ENCODE measurements at regions not wholly inside any gene's neighbourhood (a gene's known extent, or its start where the extent isn't known, plus 50 kb on each side); places are given as distances from the start of the nearest gene placed in this dataset.

- no peaks in the 10 kb centered on the region for H3K9me3 ChIP-seq (replicated peaks)
- no peak overlapping the region for H3K27ac ChIP-seq
- no peaks in the 10 kb centered on the region for H3K4me1 ChIP-seq
- DNase-seq, result no peak
- no peak overlapping the region for H3K4me3 ChIP-seq
- H3K36me3 ChIP-seq, result no peaks in the 10 kb centered on the region
- H3K27me3 ChIP-seq, result no peaks in the 10 kb centered on the region; the same call in 1 of the 2 replicates
These were observed 1034.4 kb downstream of the TUSC7 start for GRCh38 chr3:117743993-117744392.

DNA sequence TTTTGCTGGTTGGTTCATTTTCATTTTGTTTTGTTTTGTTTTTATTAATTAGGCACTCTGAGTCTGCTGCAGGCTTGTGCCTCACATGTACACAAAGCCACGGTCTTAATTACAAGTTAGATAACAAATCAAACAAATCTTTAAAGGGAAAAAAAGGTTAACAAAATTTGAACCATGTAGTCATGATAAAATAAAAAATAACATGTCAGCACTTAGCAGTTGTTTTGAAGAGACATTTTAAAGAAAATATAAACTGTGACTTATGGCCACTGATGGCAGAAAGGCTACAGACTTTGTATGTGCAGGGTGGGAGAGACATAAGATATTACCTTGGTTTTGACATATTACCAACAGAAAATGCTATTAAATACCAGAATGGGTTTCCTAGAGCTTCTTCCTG, 1035.4 kb downstream of the TUSC7 start:
- Histone ChIP-seq H3K4me3 (no peak overlapping the region), H3K27me3 (no peaks in the 10 kb centered on the region; the same call in 1 of the 2 replicates)

DNA sequence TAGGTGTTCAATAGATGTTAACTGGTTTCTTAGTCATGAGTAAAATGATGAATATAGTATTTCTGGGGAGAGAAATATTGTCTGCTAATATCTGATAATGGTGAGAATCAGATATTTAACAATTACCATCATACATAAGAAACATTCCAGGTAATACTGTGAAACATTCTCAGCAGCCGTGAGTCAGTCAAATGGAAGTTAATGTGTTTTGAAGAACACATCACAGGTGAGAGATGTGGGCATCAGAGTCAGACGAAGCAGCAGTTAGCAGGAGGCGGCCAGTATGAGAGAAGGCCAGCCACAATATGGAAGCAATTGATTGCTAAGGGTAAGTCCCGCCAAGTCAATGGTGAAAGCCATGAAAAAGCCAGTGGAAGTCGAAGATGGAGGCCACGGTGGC, 1035.9 kb downstream of the TUSC7 start:
- Histone ChIP-seq H3K4me1 (no peaks in the 10 kb centered on the region), H3K36me3 (no peaks in the 10 kb centered on the region), H3K27me3 (no peaks in the 10 kb centered on the region; the same call in 1 of the 2 replicates), H3K9me3 (replicated peaks) (no peaks in the 10 kb centered on the region), H3K27ac (no peak overlapping the region), H3K4me3 (no peak overlapping the region)
- no peak for DNase-seq

More for the DNA sequence above, 1035.4 kb downstream of the TUSC7 start:
- DNase-seq, result no peak
- no peaks in the 10 kb centered on the region for H3K9me3 ChIP-seq (replicated peaks)
- H3K36me3 ChIP-seq, result no peaks in the 10 kb centered on the region
- no peak overlapping the region for H3K27ac ChIP-seq
- H3K4me1 ChIP-seq, result no peaks in the 10 kb centered on the region

GRCh38 chr3:117746066-117746465, 1036.5 kb downstream of the TUSC7 start:
- no peak for DNase-seq
- no peaks in the 10 kb centered on the region for H3K4me1 ChIP-seq
- H3K4me3 ChIP-seq, result no peak overlapping the region
- no peaks in the 10 kb centered on the region for H3K9me3 ChIP-seq (replicated peaks)
- no peaks in the 10 kb centered on the region for H3K36me3 ChIP-seq
- H3K27me3 ChIP-seq, result no peaks in the 10 kb centered on the region; the same call in 1 of the 2 replicates
- no peak overlapping the region for H3K27ac ChIP-seq

- H3K27me3 ChIP-seq, result no peaks in the 10 kb centered on the region; the same call in 1 of the 2 replicates
- no peak for DNase-seq
- no peak overlapping the region for H3K4me3 ChIP-seq
- no peak overlapping the region for H3K27ac ChIP-seq
- H3K9me3 ChIP-seq (replicated peaks), result no peaks in the 10 kb centered on the region
- H3K36me3 ChIP-seq, result no peaks in the 10 kb centered on the region
- peaks cover 2% of the 10 kb centered on the region for H3K4me1 ChIP-seq
These were observed 1038.6 kb downstream of the TUSC7 start for GRCh38 chr3:117748131-117748530.

DNA sequence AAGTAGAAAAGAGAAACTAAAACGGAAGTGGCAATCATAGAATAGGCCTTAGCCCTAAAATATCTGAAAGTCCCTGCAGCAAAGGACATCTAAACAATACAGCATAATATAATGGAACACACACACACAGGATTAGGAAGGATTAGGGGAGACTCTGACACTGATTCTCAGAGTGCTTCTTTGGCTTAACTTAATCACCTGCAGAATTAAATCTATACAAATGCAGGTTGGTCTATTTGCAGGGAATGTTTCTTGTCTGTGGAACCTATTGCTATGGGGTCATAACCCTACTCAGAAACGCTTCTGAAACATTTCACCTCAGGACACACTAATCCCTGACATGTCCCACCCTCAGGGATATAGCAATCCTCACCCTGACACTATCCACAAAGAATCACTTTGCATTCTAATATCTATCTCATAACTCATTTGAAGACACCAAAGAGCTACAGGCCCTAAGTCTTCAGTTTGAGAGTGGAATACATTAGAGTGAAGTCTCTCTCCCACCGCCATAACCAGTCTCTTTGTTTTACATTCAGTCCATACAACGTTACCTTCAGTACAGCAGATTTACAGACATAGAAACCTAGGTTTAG, 1041.2 kb downstream of the TUSC7 start:
- H3K27me3 ChIP-seq, result no peaks in the 10 kb centered on the region
- H3K4me1 ChIP-seq, result peaks cover 4% of the 10 kb centered on the region
- no peak overlapping the region for H3K27ac ChIP-seq
- H3K9me3 ChIP-seq (replicated peaks), result no peaks in the 10 kb centered on the region
- H3K36me3 ChIP-seq, result no peaks in the 10 kb centered on the region
- no peak overlapping the region for H3K4me3 ChIP-seq
- no peak for DNase-seq

- no peaks in the 10 kb centered on the region for H3K36me3 ChIP-seq
- no peak overlapping the region for H3K4me3 ChIP-seq
- H3K27ac ChIP-seq, result no peak overlapping the region
- H3K27me3 ChIP-seq, result no peaks in the 10 kb centered on the region
- DNase-seq, result peak in 1 of 2 experiments; percentile 5
- peaks cover 4% of the 10 kb centered on the region for H3K4me1 ChIP-seq
- no peaks in the 10 kb centered on the region for H3K9me3 ChIP-seq (replicated peaks)
These were observed 1042.1 kb downstream of the TUSC7 start for GRCh38 chr3:117751651-117752050.

- H3K4me3 ChIP-seq, result no peak overlapping the region
- peak in 1 of 2 experiments; percentile 48 for DNase-seq
- H3K9me3 ChIP-seq (replicated peaks), result no peaks in the 10 kb centered on the region
- H3K27me3 ChIP-seq, result no peaks in the 10 kb centered on the region
- peaks cover 4% of the 10 kb centered on the region for H3K4me1 ChIP-seq
- no peak overlapping the region for H3K27ac ChIP-seq
- no peaks in the 10 kb centered on the region for H3K36me3 ChIP-seq
These were observed 1043.6 kb downstream of the TUSC7 start for GRCh38 chr3:117752984-117753717.

- H3K27ac ChIP-seq, result no peak overlapping the region
- no peaks in the 10 kb centered on the region for H3K36me3 ChIP-seq
- H3K4me1 ChIP-seq, result peaks cover 4% of the 10 kb centered on the region
- no peak for DNase-seq
- H3K4me3 ChIP-seq, result no peak overlapping the region
- no peaks in the 10 kb centered on the region for H3K9me3 ChIP-seq (replicated peaks)
- no peaks in the 10 kb centered on the region for H3K27me3 ChIP-seq
These were observed 1044.5 kb downstream of the TUSC7 start for GRCh38 chr3:117754058-117754457.

DNA sequence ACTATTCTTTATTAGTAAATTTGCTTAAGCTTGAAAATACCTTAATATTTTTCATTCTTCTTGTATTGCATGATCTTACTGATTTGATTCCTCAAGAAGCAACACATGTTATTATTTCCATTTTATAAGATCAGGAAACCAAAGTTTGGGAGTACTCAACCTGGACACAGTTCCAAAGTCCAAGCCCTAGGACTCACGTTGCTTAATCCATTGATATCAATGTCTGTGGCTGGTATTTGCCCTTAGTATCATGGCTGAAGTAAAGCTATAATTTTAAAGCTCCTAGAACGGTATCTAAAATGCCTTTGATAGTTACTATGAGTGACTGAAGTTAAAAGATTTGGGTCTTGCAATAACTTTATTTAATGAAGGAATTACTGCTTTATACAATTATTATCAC, 1045.3 kb downstream of the TUSC7 start:
- no peak overlapping the region for H3K27ac ChIP-seq

DNA sequence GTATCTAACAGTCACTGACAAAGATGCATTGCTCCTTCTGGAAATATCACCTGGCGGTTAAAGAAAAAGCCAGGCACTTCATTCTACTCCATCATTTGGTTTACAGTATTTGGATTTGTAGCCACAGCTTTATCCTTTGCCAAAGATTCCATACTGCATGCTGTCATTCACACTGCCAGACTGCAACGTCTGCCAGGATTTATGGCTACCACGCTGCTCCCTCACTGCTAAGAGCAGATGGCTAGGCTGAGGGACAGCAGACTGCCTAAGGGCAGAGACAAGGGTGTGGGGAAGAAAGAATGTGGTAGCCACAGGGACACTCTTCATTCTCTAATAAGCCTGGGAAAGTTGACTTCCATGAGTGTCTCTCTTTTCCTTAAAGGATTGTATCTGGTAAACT, 1047.0 kb downstream of the TUSC7 start:
- Histone ChIP-seq H3K36me3 (no peaks in the 10 kb centered on the region), H3K27ac (no peak overlapping the region), H3K9me3 (replicated peaks) (no peaks in the 10 kb centered on the region), H3K27me3 (no peaks in the 10 kb centered on the region), H3K4me3 (no peak overlapping the region), H3K4me1 (peaks cover 4% of the 10 kb centered on the region)
- DNase-seq, result peak; percentile 3 to 13

More for the DNA sequence above, 1045.3 kb downstream of the TUSC7 start:
- Histone ChIP-seq H3K9me3 (replicated peaks) (no peaks in the 10 kb centered on the region), H3K27me3 (no peaks in the 10 kb centered on the region), H3K36me3 (no peaks in the 10 kb centered on the region), H3K4me3 (no peak overlapping the region), H3K4me1 (peaks cover 4% of the 10 kb centered on the region)
- no peak for DNase-seq

DNA sequence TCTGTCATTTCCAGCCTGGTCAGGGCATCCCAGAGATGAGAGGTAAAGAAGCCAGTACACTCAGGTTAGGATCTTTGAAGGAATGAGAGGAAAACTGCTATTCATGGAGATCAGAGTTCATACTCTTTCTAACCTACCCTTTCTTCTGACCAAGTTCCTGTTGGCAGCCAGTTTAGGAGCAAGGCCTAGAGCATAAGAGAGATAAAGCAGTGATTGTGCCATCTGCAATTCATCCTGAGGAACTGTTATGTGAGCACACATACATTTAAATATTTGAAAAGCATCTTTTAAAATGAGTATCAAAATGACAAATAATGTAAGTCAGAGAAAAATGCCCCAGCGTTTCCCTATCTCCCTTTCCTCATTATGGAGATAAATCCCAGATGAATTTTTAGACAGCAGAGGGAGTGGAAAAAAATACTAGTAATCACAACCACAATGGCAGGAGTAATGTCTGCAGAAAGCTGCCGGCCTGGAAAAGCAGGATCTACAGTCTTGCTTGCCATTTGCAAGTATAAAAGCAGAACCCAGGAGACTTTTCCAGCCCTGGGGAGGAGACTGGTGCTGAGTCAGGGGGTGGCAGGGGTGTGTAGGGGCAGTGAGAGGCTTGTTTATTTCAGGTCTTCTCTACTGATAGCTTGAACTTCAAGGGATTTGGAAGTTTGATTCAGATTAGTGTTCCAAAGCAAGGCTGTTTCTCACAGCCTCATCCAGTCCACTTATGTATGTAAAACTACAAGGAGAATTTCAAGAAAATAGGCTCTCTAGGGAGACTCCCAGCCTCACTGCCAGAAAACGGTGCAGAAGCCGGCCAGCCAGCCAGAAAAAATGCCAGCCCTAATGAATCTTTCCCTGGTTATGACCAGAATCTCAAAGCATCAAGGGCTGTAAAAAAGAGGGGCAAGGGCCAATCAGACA, 1052.4 kb downstream of the TUSC7 start:
- Histone ChIP-seq H3K9me3 (replicated peaks) (no peaks in the 10 kb centered on the region), H3K4me3 (no peak overlapping the region), H3K27me3 (no peaks in the 10 kb centered on the region; the same call in 1 of the 2 replicates), H3K4me1 (no peaks in the 10 kb centered on the region), H3K27ac (no peak overlapping the region), H3K36me3 (no peaks in the 10 kb centered on the region)
- DNase-seq, result no peak

GRCh38 chr3:117762621-117763037, 1053.0 kb downstream of the TUSC7 start:
- H3K4me3 ChIP-seq, result no peak overlapping the region
- H3K36me3 ChIP-seq, result no peaks in the 10 kb centered on the region
- DNase-seq, result no peak
- H3K4me1 ChIP-seq, result no peaks in the 10 kb centered on the region
- H3K27ac ChIP-seq, result no peak overlapping the region
- no peaks in the 10 kb centered on the region; the same call in 1 of the 2 replicates for H3K27me3 ChIP-seq
- H3K9me3 ChIP-seq (replicated peaks), result no peaks in the 10 kb centered on the region

DNA sequence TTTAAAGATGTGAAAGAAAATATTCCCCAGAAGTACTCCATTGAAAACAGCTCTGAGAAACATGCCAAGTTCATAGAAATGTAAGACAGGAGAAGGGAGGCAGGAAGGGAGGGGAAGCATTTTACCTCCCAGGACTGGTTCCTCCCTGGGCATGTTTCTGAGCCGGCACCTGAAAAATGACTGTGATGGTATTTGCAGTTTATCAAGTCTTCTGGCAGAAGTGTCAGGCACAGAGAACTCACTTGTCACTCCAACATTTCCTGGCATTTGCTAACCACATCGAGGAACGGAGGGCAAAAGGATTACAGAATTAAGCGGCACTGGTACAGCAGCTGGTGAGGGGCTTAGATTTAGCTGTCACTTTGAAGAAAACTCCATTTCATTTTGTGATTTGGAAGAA, 1054.0 kb downstream of the TUSC7 start:
- DNase-seq, result peak in 1 of 2 experiments; percentile 9

DNA sequence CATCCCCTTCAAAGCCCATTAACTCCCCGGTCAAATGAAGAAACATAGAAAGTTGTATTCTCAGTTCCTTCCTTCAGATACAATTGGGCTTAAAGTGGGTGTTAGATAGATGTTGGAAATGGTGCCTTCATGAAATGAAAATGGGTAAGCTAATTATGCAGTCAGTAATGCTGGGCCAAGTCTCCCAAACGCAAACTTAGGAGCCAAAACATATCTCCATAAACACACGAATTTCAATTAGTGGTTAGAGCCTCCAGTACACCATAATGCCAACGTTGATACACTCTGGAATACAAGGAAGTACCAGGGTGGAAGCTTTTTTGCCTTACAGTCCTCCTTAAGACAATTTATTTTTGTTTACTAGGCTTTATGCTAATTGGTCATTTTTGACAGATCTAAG, 1059.0 kb downstream of the TUSC7 start:
- Histone ChIP-seq H3K36me3 (no peaks in the 10 kb centered on the region), H3K27ac (no peak overlapping the region), H3K4me3 (no peak overlapping the region), H3K4me1 (no peaks in the 10 kb centered on the region), H3K9me3 (replicated peaks) (no peaks in the 10 kb centered on the region), H3K27me3 (no peaks in the 10 kb centered on the region; the same call in 1 of the 2 replicates)
- DNase-seq, result no peak

More for the DNA sequence above, 1054.0 kb downstream of the TUSC7 start:
- Histone ChIP-seq H3K36me3 (no peaks in the 10 kb centered on the region), H3K4me3 (no peak overlapping the region), H3K27me3 (no peaks in the 10 kb centered on the region; the same call in 1 of the 2 replicates), H3K9me3 (replicated peaks) (no peaks in the 10 kb centered on the region), H3K4me1 (no peaks in the 10 kb centered on the region), H3K27ac (no peak overlapping the region)
